HCT116 (cell line): ENCODE measurements at regions not wholly inside any gene's neighbourhood (a gene's known extent, or its start where the extent isn't known, plus 50 kb on each side); places are given as distances from the start of the nearest gene placed in this dataset.

ENCODE experiments used
- ATAC-seq: fragments of 200-7000 bp; cut with Tn5 transposase; 2 replicates; pipeline ENCODE4 v1.9.1; 2020; ENCODE audit warnings: mild to moderate bottlenecking, moderate library complexity
- BruUV-seq: library from RNA; stranded (reverse); fragments of 400-500 nt; replicated peaks from 2 replicates; lab custom pipeline; 2021; lab: Mats Ljungman, UMichigan
- CTCF ChIA-PET: fragments of 300-600 bp; sonication (Branson Sonifier 250); formaldehyde crosslinking; loops from one replicate; lab custom pipeline; 2021; ENCODE audit warnings: antibody characterized with exemption; lab: Charles Lee
- POLR2A ChIA-PET: fragments of 300-600, 350-600 bp; sonication (Branson Sonifier 250); formaldehyde crosslinking; loops from one replicate; lab custom pipeline; 2021; ENCODE audit warnings: antibody characterized with exemption; lab: Charles Lee
- RAD21 ChIA-PET, 2 experiments: fragments of 300-600 bp; sonication (Branson Sonifier 250); formaldehyde crosslinking; loops; one replicate each; lab custom pipeline; 2023; ENCODE audit warnings: low total read pairs in 2 of 2; ENCODE audit not compliant: uncharacterized antibody in 2 of 2, unreplicated experiment in 2 of 2, low non-redundant PET in 1 of 2; lab: Charles Lee
- DNase-seq: peaks from one replicate; pipeline ENCODE4 v3.0.0-alpha.2; 2010; ENCODE audit warnings: low read depth, low spot score
- H2AFZ ChIP-seq: fragments of 200-600 bp; shearing (Covaris generic), sonication (generic); 2 replicates; pipeline ENCODE4 v1.6.1; 2017; ENCODE audit warnings: low read depth, mixed run types, mixed read lengths, antibody characterized with exemption, low read length; ENCODE audit not compliant: poor library complexity, severe bottlenecking
- H3K27ac ChIP-seq: 2 replicates; pipeline ENCODE4 v1.5.1; 2012; ENCODE audit warnings: low read depth, low read length
- H3K27me3 ChIP-seq: fragments of 200-600 bp; sonication (generic); 2 replicates; pipeline ENCODE4 v1.6.1; 2016; ENCODE audit warnings: mixed run types, low read length, mixed read lengths; ENCODE audit not compliant: insufficient read depth
- H3K36me3 ChIP-seq, 2 experiments: fragments of 200-500 bp in 1 of 2; fragments of 200-600 bp in 1 of 2; sonication (Bioruptor generic) in 1 of 2; sonication (generic) in 1 of 2; 2 replicates each; pipeline versions ENCODE4 v1.5.1 to v1.6.1; 2014 to 2016; ENCODE audit warnings: low read length in 2 of 2, inconsistent platforms in 1 of 2, mixed read lengths in 1 of 2, mixed run types in 1 of 2; ENCODE audit not compliant: insufficient read depth in 2 of 2, control insufficient read depth in 1 of 2
- H3K4me1 ChIP-seq, 2 experiments: fragments of 200-600 bp in 1 of 2; sonication (generic) in 1 of 2; 2 replicates each; pipeline versions ENCODE4 v1.5.1 to v1.6.1; 2012 to 2017; ENCODE audit warnings: low read length in 2 of 2, inconsistent platforms in 1 of 2, mild to moderate bottlenecking in 1 of 2, mixed read lengths in 1 of 2, mixed run types in 1 of 2, moderate library complexity in 1 of 2; ENCODE audit not compliant: insufficient read depth in 2 of 2, control insufficient read depth in 1 of 2
- H3K4me2 ChIP-seq: fragments of 200-600 bp; sonication (generic); 2 replicates; pipeline ENCODE4 v1.6.1; 2017; ENCODE audit warnings: mixed run types, low read length, mixed read lengths
- H3K4me3 ChIP-seq, 2 experiments: fragments of 200-600 bp in 1 of 2; sonication (generic) in 1 of 2; replicated peaks in 1 of 2; 2 replicates each; pipeline ENCODE4 v1.5.1; 2011 to 2016; ENCODE audit warnings: low read length in 2 of 2, control low read depth in 1 of 2, low read depth in 1 of 2, mild to moderate bottlenecking in 1 of 2, mixed read lengths in 1 of 2, mixed run types in 1 of 2
- H3K79me2 ChIP-seq: fragments of 200-600 bp; sonication (generic); 2 replicates; pipeline ENCODE4 v1.6.1; 2017; ENCODE audit warnings: mild to moderate bottlenecking, mixed run types, low read length, moderate library complexity, mixed read lengths; ENCODE audit not compliant: insufficient read depth
- H3K9ac ChIP-seq: fragments of 200-600 bp; sonication (generic); 2 replicates; pipeline ENCODE4 v1.6.1; 2016; ENCODE audit warnings: low read length, mixed read lengths
- H3K9me2 ChIP-seq: fragments of 200-600 bp; sonication (generic), shearing (Covaris generic); 2 replicates; pipeline ENCODE4 v1.6.1; 2017; ENCODE audit warnings: mixed run types, mild to moderate bottlenecking, moderate library complexity; ENCODE audit not compliant: insufficient read depth
- H3K9me3 ChIP-seq, 2 experiments: fragments of 200-500 bp in 1 of 2; fragments of 200-600 bp in 1 of 2; sonication (Bioruptor generic) in 1 of 2; sonication (generic) in 1 of 2; 2 replicates each; pipeline ENCODE4 v1.6.1; 2014 to 2017; ENCODE audit warnings: low read length in 2 of 2, mixed read lengths in 2 of 2, inconsistent platforms in 1 of 2, low read depth in 1 of 2, mild to moderate bottlenecking in 1 of 2, mixed run types in 1 of 2, moderate library complexity in 1 of 2; ENCODE audit not compliant: control insufficient read depth in 1 of 2, insufficient read depth in 1 of 2
- H4K20me1 ChIP-seq: fragments of 200-600 bp; sonication (generic), shearing (Covaris generic); 2 replicates; pipeline ENCODE4 v1.6.1; 2017; ENCODE audit warnings: mixed run types, mild to moderate bottlenecking, moderate library complexity; ENCODE audit not compliant: insufficient read depth
- CBX3 ChIP-seq: IDR thresholded peaks from 2 replicates; pipeline ENCODE4 v1.6.1; 2012; ENCODE audit warnings: low read depth
- EZH2 ChIP-seq: fragments of 200-600 bp; sonication (generic); IDR thresholded peaks from 2 replicates; pipeline ENCODE4 v1.6.1; 2017; ENCODE audit warnings: antibody characterized with exemption, mixed run types
- POLR2A ChIP-seq: IDR thresholded peaks from 2 replicates; pipeline ENCODE4 v1.7.0; 2011; ENCODE audit warnings: borderline replicate concordance; ENCODE audit not compliant: insufficient read depth, insufficient read length; ENCODE audit errors: extremely low read depth
- SRF ChIP-seq: IDR thresholded peaks from 2 replicates; pipeline ENCODE4 v1.6.1; 2012; ENCODE audit warnings: low read depth
- YY1 ChIP-seq: IDR thresholded peaks from 2 replicates; pipeline ENCODE4 v1.6.1; 2011; ENCODE audit warnings: low read length, low read depth, moderate library complexity, mild to moderate bottlenecking; ENCODE audit not compliant: insufficient replicate concordance; ENCODE audit errors: extremely low read depth
- ZFX ChIP-seq: fragments of 450-650 bp; IDR thresholded peaks from 2 replicates; pipeline ENCODE4 v1.6.1; 2017
- intact Hi-C: fragments of 100-400 bp; cut with micrococcal nuclease; formaldehyde crosslinking; loops from 2 replicates; pipeline ENCODE4 v1.10.0; 2022
- TF ChIP-seq, protein P1 (sequence below): IDR thresholded peaks from 2 replicates; pipeline ENCODE4 v1.6.1; 2012

DNA sequence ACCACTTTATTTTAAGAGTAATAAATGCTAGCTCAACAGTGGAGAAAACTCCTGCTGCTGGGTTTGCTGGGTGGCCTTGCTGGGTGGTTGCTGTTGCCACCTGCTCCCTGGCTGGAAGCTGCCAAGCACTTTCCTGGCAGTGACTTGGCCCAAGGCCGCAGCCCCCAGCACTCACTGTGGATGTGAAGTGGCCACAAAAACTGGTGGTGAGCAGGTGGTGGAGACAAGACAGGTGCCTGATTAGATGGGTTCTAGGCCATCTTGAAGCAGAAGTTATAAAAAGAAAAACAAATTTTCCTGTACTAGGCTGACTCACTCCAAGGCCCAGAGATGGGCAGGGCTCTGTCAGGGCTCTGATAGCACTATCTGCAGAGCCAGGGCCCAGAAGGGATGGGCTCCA is 224.7 kb upstream of the NLRP1 start:
- no peak for TF ChIP-seq SRF
- TF ChIP-seq ZFX = no peak
- TF ChIP-seq, protein P1, sequence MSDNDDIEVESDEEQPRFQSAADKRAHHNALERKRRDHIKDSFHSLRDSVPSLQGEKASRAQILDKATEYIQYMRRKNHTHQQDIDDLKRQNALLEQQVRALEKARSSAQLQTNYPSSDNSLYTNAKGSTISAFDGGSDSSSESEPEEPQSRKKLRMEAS = no peak
- TF ChIP-seq CBX3 = no peak
- TF ChIP-seq POLR2A = no peak
- TF ChIP-seq EZH2 = no peak
- no peak for DNase-seq
- no peak overlapping the region for H3K9ac ChIP-seq
- H3K27ac ChIP-seq = no peak overlapping the region
- H3K36me3 ChIP-seq = no peaks in the 10 kb centered on the region
- intact Hi-C loops = no loop called here
- H4K20me1 ChIP-seq = no peaks in the 10 kb centered on the region
- H3K79me2 ChIP-seq = no peaks in the 10 kb centered on the region
- H2AFZ ChIP-seq = no peak overlapping the region
- ChIA-PET CTCF (no interaction called here), POLR2A (no interaction called here), RAD21 (no interaction called here)
- H3K9me3 ChIP-seq = peaks cover 3 to 20% of the 10 kb centered on the region in 2 experiments; a peak in 2 of 4 replicates
- ATAC-seq = no peak
- no peak overlapping the region for H3K4me3 ChIP-seq
- no peaks in the 10 kb centered on the region for H3K4me1 ChIP-seq
- H3K4me2 ChIP-seq = no peak overlapping the region
- BruUV-seq = no TSS peak
- no peaks in the 10 kb centered on the region for H3K9me2 ChIP-seq
- H3K27me3 ChIP-seq = no peaks in the 10 kb centered on the region

DNA sequence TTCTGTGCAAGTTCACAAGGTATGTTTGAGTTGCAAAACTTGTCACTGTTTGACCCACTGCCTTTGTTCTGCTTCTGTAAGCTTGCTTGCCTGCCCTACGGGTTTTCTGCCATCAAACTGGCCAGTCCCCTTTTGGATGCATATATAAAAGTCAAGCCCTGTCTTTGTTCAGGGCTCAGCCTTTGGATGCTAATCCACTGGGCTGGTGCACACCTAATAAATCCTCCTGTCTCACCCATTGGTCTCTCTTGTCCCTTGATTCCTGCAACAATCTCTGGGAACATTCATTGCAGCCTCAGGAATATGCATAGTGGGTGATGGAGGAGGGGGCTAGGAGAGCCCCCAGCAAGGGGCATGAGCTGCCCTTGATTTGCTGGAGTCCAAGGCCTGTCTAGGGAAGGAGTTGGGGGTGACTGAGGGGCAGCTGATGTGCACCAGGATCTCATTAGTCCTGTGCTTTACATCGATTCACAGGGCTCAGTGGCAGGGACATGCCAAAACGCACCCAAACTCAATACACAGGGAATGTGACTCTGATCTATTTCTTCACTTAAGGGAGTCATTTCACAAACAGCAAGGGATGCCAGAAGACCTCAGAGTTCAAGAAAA is 225.4 kb upstream of the NLRP1 start:
- no peak overlapping the region for H3K27ac ChIP-seq
- H3K9me2 ChIP-seq = no peaks in the 10 kb centered on the region
- ATAC-seq (no peak), DNase-seq (no peak)
- H3K4me1 ChIP-seq = no peaks in the 10 kb centered on the region
- no peaks in the 10 kb centered on the region for H3K36me3 ChIP-seq
- H3K4me3 ChIP-seq = no peak overlapping the region
- no TSS peak for BruUV-seq
- H3K4me2 ChIP-seq = no peak overlapping the region
- ChIA-PET CTCF (no interaction called here), POLR2A (no interaction called here), RAD21 (no interaction called here)
- H4K20me1 ChIP-seq = no peaks in the 10 kb centered on the region
- no peak overlapping the region for H2AFZ ChIP-seq
- intact Hi-C loops = no loop called here
- H3K9me3 ChIP-seq = peaks cover 3 to 20% of the 10 kb centered on the region in 2 experiments; a peak in 2 of 4 replicates
- no peaks in the 10 kb centered on the region for H3K27me3 ChIP-seq
- H3K79me2 ChIP-seq = no peaks in the 10 kb centered on the region
- TF ChIP-seq SRF = no peak
- peak; percentile 28 for TF ChIP-seq YY1
- TF ChIP-seq CBX3 = peak; percentile 98
- no peak overlapping the region for H3K9ac ChIP-seq
